Ovary (tissue), 7 donors: ENCODE measurements at regions not wholly inside any gene's neighbourhood (a gene's known extent, or its start where the extent isn't known, plus 50 kb on each side); places are given as distances from the start of the nearest gene placed in this dataset.

Experiments used
- DNase-seq, 5 donors: peaks; one replicate each; pipeline ENCODE4 v3.0.0-alpha.2; 2019 to 2020
- H3K27ac ChIP-seq, 2 donors: fragments of 200-600 bp; one replicate each; pipeline versions ENCODE4 v1.5.1 to v1.8.0; 2019 to 2022
- H3K27me3 ChIP-seq: fragments of 200-600 bp; one replicate; pipeline ENCODE4 v1.8.0; 2022
- H3K36me3 ChIP-seq: fragments of 200-600 bp; sonication (generic); one replicate; pipeline ENCODE4 v1.5.1; 2019
- H3K4me1 ChIP-seq: one replicate; pipeline ENCODE4 v1.8.1; 2013; ENCODE audit warnings: mild to moderate bottlenecking, moderate library complexity; ENCODE audit not compliant: insufficient read depth
- H3K4me3 ChIP-seq: fragments of 200-600 bp; sonication (generic); one replicate; pipeline ENCODE4 v1.5.1; 2017
- H3K9me3 ChIP-seq, 2 donors: fragments of 200-600 bp in 1 of 2; sonication (generic) in 1 of 2; one replicate each; pipeline versions ENCODE4 v1.5.1 to v1.8.1; 2013 to 2019; ENCODE audit warnings: mild to moderate bottlenecking in 1 of 2, moderate library complexity in 1 of 2
- CTCF ChIP-seq, 3 donors: fragments of 450-650 bp in 2 of 3; fragments of 200-600 bp in 1 of 3; IDR thresholded peaks; one replicate each; pipeline versions ENCODE4 v1.5.1 to v1.8.0; 2016 to 2022; ENCODE audit warnings: antibody characterized with exemption in 3 of 3, mild to moderate bottlenecking in 1 of 3
- EP300 ChIP-seq: sonication (generic); formaldehyde crosslinking; IDR thresholded peaks from one replicate; pipeline ENCODE4 v1.6.1; 2017; ENCODE audit warnings: antibody characterized with exemption
- POLR2A ChIP-seq: fragments of 450-650 bp; IDR thresholded peaks from one replicate; pipeline ENCODE4 v1.6.1; 2017; ENCODE audit warnings: antibody characterized with exemption, mild to moderate bottlenecking, moderate library complexity
- WGBS, 3 donors: extraction: QIAGEN DNeasy Blood & Tissue Kit in 1 of 3; methylation state at CpG; one replicate each; pipeline versions ENCODE4 v1.1.5 to v1.1.7; 2013 to 2017; 5-methylcytosine and 5-hydroxymethylcytosine counted together
- intact Hi-C, 4 donors: fragments of 100-400 bp; cut with DNase I; formaldehyde crosslinking; loops; one replicate each; pipeline versions ENCODE4 v1.11.0 to v1.15.1; 2022 to 2023
- donor health status: DM: no; HTN: no; CAD: no; lungs with moderate emphysema.
- donor health status: DM: no; HTN: no; CAD: no.
- donor health status: Bipolar disorder and iron deficiency.
- donor health status: DM: no; HTN: no; CAD: no.
- donor health status: DM: yes; HTN: yes; CAD: no.

- Histone ChIP-seq H3K4me1 (no peaks in the 10 kb centered on the region), H3K4me3 (no peak overlapping the region), H3K27me3 (no peaks in the 10 kb centered on the region), H3K9me3 (no peaks in the 10 kb centered on the region), H3K27ac (no peak overlapping the region), H3K36me3 (no peaks in the 10 kb centered on the region)
- no peak for DNase-seq
- WGBS, 3 donors, result 80 to 91% (median 85%) methylated on average over 3 of the region's 3 CpGs
- TF ChIP-seq POLR2A (no peak), EP300 (no peak), CTCF (IDR thresholded peaks at IDR 0.05) (no peak)
- intact Hi-C loops, result no loop called here
These were observed 639.7 kb upstream of the AGA start for GRCh38 chr4:178081896-178082295.

DNA sequence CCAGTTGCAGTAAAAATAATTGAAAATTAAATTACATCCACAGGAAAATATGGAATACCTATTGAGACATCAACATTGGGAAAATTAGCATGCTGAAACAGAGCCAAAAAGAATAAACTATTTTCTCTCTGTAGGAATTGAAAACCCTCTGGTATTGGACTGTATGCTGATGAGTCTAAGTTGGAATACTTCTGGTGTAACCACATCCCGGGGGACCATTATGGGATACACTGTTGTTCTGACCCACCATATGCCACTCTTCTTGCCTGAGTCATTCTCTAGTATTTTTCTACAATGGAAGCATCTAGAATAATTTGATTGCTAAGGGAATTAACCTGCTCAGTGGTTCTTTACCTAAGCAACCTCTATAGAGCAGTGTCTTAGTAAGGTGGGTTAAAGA lies 640.7 kb upstream of the AGA start:
- Histone ChIP-seq H3K9me3 (no peaks in the 10 kb centered on the region), H3K27me3 (no peaks in the 10 kb centered on the region), H3K4me1 (no peaks in the 10 kb centered on the region), H3K4me3 (no peak overlapping the region), H3K36me3 (no peaks in the 10 kb centered on the region), H3K27ac (no peak overlapping the region)
- intact Hi-C loops, result no loop called here
- TF ChIP-seq EP300 (no peak), CTCF (IDR thresholded peaks at IDR 0.05) (no peak), POLR2A (no peak)
- DNase-seq, result no peak
- 89 to 98% (median 95%) methylated on average over 1 of the region's 1 CpG for WGBS, 3 donors

DNA sequence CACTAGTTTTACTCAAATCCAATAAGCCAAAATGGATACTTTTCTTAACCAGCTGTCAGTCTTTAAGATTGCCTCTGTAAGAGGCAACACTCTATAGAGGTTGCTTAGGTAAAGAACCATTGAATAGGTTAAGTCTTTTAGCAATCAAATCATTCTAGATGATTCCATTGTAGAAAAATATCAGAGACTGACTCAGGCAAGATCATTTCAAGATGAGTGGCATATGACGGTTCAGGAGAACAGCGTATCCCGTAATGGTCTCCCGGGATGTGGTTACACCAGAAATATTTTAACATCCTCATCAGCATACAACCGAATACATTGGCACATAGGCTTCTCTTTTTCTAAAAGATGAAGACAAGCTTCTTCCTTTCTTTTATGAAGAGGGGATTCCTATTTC lies 641.7 kb upstream of the AGA start:
- H3K9me3 ChIP-seq, result no peaks in the 10 kb centered on the region
- TF ChIP-seq POLR2A (no peak), EP300 (no peak), CTCF (IDR thresholded peaks at IDR 0.05) (no peak)
- H3K36me3 ChIP-seq, result no peaks in the 10 kb centered on the region
- DNase-seq, result no peak
- no peak overlapping the region for H3K4me3 ChIP-seq
- H3K27ac ChIP-seq, result no peak overlapping the region
- H3K4me1 ChIP-seq, result no peaks in the 10 kb centered on the region
- H3K27me3 ChIP-seq, result no peaks in the 10 kb centered on the region
- intact Hi-C loops, result no loop called here
- 92 to 97% (median 93%) methylated on average over 5 of the region's 5 CpGs for WGBS, 3 donors

- no peak for DNase-seq
- Histone ChIP-seq H3K9me3 (no peaks in the 10 kb centered on the region), H3K4me1 (no peaks in the 10 kb centered on the region), H3K4me3 (no peak overlapping the region), H3K27me3 (no peaks in the 10 kb centered on the region), H3K27ac (no peak overlapping the region), H3K36me3 (no peaks in the 10 kb centered on the region)
- intact Hi-C loops, result no loop called here
- 31 to 38% (median 34%) methylated on average over 2 of the region's 2 CpGs for WGBS, 3 donors
- TF ChIP-seq POLR2A (no peak), EP300 (no peak), CTCF (IDR thresholded peaks at IDR 0.05) (no peak)
These were observed 644.1 kb upstream of the AGA start for GRCh38 chr4:178086320-178086719.
